Activated CD8-positive, alpha-beta T cell treated with anti-CD3 and anti-CD28 coated beads for 36 hours (primary cell): ENCODE measurements at regions not wholly inside any gene's neighbourhood (a gene's known extent, or its start where the extent isn't known, plus 50 kb on each side); places are given as distances from the start of the nearest gene placed in this dataset.

ENCODE experiments used
- ATAC-seq: fragments of 200-7000 bp; cut with Tn5 transposase; one replicate; pipeline ENCODE4 v1.10.0; 2021; ENCODE audit warnings: mild to moderate bottlenecking, moderate library complexity
- CTCF ChIA-PET: fragments of 350-600 bp; sonication (Branson Sonifier 250); formaldehyde crosslinking; loops from one replicate; lab custom pipeline; 2021; ENCODE audit warnings: antibody characterized with exemption; lab: Charles Lee
- POLR2A ChIA-PET: fragments of 350-600 bp; sonication (Branson Sonifier 250); formaldehyde crosslinking; loops from one replicate; lab custom pipeline; 2021; ENCODE audit warnings: antibody characterized with exemption; lab: Charles Lee
- DNase-seq: peaks from one replicate; pipeline ENCODE4 v3.0.0-alpha.2; 2020
- H3K27ac Mint-ChIP-seq: one replicate; pipeline ENCODE4 v1.8.0; 2021; ENCODE audit warnings: mild to moderate bottlenecking, mixed read lengths
- H3K27me3 Mint-ChIP-seq: one replicate; pipeline ENCODE4 v1.8.0; 2021; ENCODE audit warnings: mixed read lengths
- H3K36me3 Mint-ChIP-seq: one replicate; pipeline ENCODE4 v1.8.0; 2021; ENCODE audit warnings: low read depth, mixed read lengths
- H3K4me1 Mint-ChIP-seq: one replicate; pipeline ENCODE4 v1.8.0; 2021; ENCODE audit warnings: low read depth, mixed read lengths
- H3K4me3 Mint-ChIP-seq: one replicate; pipeline ENCODE4 v1.8.0; 2021; ENCODE audit warnings: mild to moderate bottlenecking, moderate library complexity, mixed read lengths
- H3K9me3 Mint-ChIP-seq: one replicate; pipeline ENCODE4 v1.8.0; 2021; ENCODE audit warnings: mixed read lengths
- CTCF ChIP-seq: fragments of 200-600 bp; IDR thresholded peaks from one replicate; pipeline ENCODE4 v1.8.0; 2022; ENCODE audit warnings: antibody characterized with exemption, mild to moderate bottlenecking
- intact Hi-C: fragments of 100-400 bp; cut with micrococcal nuclease; formaldehyde crosslinking; loops from one replicate; pipeline ENCODE4 v1.10.0; 2022

GRCh38 chr12:131345521-131346436 is 365.1 kb upstream of the SFSWAP start:
- no peak for ATAC-seq
- peaks cover 1% of the 10 kb centered on the region for H3K9me3 Mint-ChIP-seq
- TF ChIP-seq CTCF: no peak
- peaks cover 2% of the 10 kb centered on the region for H3K27me3 Mint-ChIP-seq
- intact Hi-C loops: no loop called here
- CTCF ChIA-PET: no interaction called here
- H3K4me3 Mint-ChIP-seq: no peak overlapping the region
- H3K4me1 Mint-ChIP-seq: no peaks in the 10 kb centered on the region
- no peak overlapping the region for H3K27ac Mint-ChIP-seq
- POLR2A ChIA-PET: no interaction called here
- H3K36me3 Mint-ChIP-seq: no peaks in the 10 kb centered on the region
- no peak for DNase-seq

- Mint-ChIP-seq H3K36me3 (no peaks in the 10 kb centered on the region), H3K27me3 (peaks cover 4% of the 10 kb centered on the region), H3K9me3 (peaks cover 1% of the 10 kb centered on the region), H3K4me3 (no peak overlapping the region), H3K27ac (no peak overlapping the region), H3K4me1 (no peaks in the 10 kb centered on the region)
- CTCF ChIA-PET: no interaction called here
- DNase-seq (no peak), ATAC-seq (no peak)
- intact Hi-C loops: no loop called here
- no peak for TF ChIP-seq CTCF
- POLR2A ChIA-PET: no interaction called here
Observed at GRCh38 chr12:131346555-131347344, 364.1 kb upstream of the SFSWAP start.

DNA sequence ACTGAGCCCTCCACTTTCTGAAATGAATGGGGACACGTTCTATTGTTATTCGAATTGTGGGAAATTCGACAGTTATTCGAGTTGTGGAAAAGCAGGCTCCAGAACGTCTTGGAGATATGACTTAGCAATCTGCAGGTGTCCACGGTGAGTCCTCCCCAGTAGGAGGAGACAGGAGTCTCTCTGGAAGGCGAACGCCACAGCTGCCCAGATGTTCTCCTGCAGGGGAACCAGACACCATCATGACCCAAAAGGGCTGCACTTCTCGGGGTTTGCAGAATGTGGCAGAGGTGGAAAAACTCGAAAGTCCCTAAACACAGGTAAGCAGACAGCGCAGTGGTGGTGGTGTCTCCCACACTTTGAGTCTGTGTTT is 363.6 kb upstream of the SFSWAP start:
- intact Hi-C loops: no loop called here
- H3K4me1 Mint-ChIP-seq: no peaks in the 10 kb centered on the region
- H3K27ac Mint-ChIP-seq: no peak overlapping the region
- H3K36me3 Mint-ChIP-seq: no peaks in the 10 kb centered on the region
- no peak for DNase-seq
- H3K4me3 Mint-ChIP-seq: no peak overlapping the region
- ATAC-seq: no peak
- ChIA-PET POLR2A (no interaction called here), CTCF (no interaction called here)
- peaks cover 4% of the 10 kb centered on the region for H3K27me3 Mint-ChIP-seq
- no peaks in the 10 kb centered on the region for H3K9me3 Mint-ChIP-seq
- TF ChIP-seq CTCF: no peak

- no peak overlapping the region for H3K27ac Mint-ChIP-seq
- DNase-seq: no peak
- no peaks in the 10 kb centered on the region for H3K36me3 Mint-ChIP-seq
- no peaks in the 10 kb centered on the region for H3K4me1 Mint-ChIP-seq
- H3K27me3 Mint-ChIP-seq: peaks cover 5% of the 10 kb centered on the region
- no peak for TF ChIP-seq CTCF
- ChIA-PET POLR2A (no interaction called here), CTCF (no interaction called here)
- ATAC-seq: no peak
- H3K4me3 Mint-ChIP-seq: no peak overlapping the region
- intact Hi-C loops: no loop called here
- no peaks in the 10 kb centered on the region for H3K9me3 Mint-ChIP-seq
Observed at GRCh38 chr12:131347732-131348131, 363.2 kb upstream of the SFSWAP start.

DNA sequence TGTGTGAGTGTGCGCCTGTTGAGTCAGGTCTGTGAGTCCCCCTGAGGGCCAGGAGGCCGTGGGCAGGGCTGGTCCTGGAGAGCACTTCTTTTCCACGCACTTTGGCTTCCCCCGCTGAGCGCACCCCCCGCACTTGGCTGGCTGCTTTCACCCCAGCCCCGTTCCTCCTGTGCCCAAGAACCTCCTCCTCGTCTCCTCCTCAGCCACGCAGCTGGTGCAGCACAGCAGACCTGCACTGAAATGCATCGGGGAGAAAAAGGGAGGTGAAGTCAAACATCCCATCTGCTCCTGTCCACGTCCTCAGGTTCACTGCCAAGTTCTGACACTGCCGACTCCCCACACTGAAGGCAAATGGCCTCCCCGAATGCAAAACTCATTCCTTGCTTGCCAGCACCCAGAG is 362.7 kb upstream of the SFSWAP start:
- Mint-ChIP-seq H3K36me3 (no peaks in the 10 kb centered on the region), H3K9me3 (no peaks in the 10 kb centered on the region), H3K4me1 (no peaks in the 10 kb centered on the region), H3K27ac (no peak overlapping the region), H3K4me3 (no peak overlapping the region), H3K27me3 (peaks cover 6% of the 10 kb centered on the region)
- DNase-seq (no peak), ATAC-seq (no peak)
- CTCF ChIA-PET: no interaction called here
- intact Hi-C loops: no loop called here
- TF ChIP-seq CTCF: no peak
- POLR2A ChIA-PET: no interaction called here
